ENCODE measurements at regions not wholly inside any gene's neighbourhood (a gene's known extent, or its start where the extent isn't known, plus 50 kb on each side); places are given as distances from the start of the nearest gene placed in this dataset.
A peak's percentile ranks its signal among the peaks of the same experiment; 100 is the strongest.

- no peak for TF ChIP-seq CTCF (conservative IDR thresholded peaks at IDR 0.05; ENCODE audit: low read depth, low read length)
- DNase-seq (ENCODE audit: low read depth): no peak
- H3K4me3 ChIP-seq (ENCODE audit: low read depth, low read length): no peak overlapping the region
Observed at GRCh38 chrX:63958134-63958865, 173.3 kb upstream of the ARHGEF9 start.

- TF ChIP-seq CTCF (conservative IDR thresholded peaks at IDR 0.05; ENCODE audit: low read depth, low read length): no peak
- no peak overlapping the region for H3K4me3 ChIP-seq (ENCODE audit: low read depth, low read length)
- DNase-seq (ENCODE audit: low read depth): no peak
Observed at GRCh38 chrX:63935835-63936234, 150.8 kb upstream of the ARHGEF9 start.

GRCh38 chrX:63934791-63935190 lies 149.8 kb upstream of the ARHGEF9 start:
- no peak for TF ChIP-seq CTCF (conservative IDR thresholded peaks at IDR 0.05; ENCODE audit: low read depth, low read length)

GRCh38 chrX:63934160-63934559 lies 149.1 kb upstream of the ARHGEF9 start:
- no peak for TF ChIP-seq CTCF (conservative IDR thresholded peaks at IDR 0.05; ENCODE audit: low read depth, low read length)
- H3K4me3 ChIP-seq (ENCODE audit: low read depth, low read length): no peak overlapping the region
- no peak for DNase-seq (ENCODE audit: low read depth)

More at GRCh38 chrX:63934791-63935190, 149.8 kb upstream of the ARHGEF9 start:
- H3K4me3 ChIP-seq (ENCODE audit: low read depth, low read length): no peak overlapping the region
- DNase-seq (ENCODE audit: low read depth): no peak

- no peak for DNase-seq (ENCODE audit: low read depth)
- H3K4me3 ChIP-seq (ENCODE audit: low read depth, low read length): no peak overlapping the region
- no peak for TF ChIP-seq CTCF (conservative IDR thresholded peaks at IDR 0.05; ENCODE audit: low read depth, low read length)
Observed at GRCh38 chrX:63932907-63933306, 147.9 kb upstream of the ARHGEF9 start.

- TF ChIP-seq CTCF (conservative IDR thresholded peaks at IDR 0.05; ENCODE audit: low read depth, low read length): no peak
- no peak for DNase-seq (ENCODE audit: low read depth)
- no peak overlapping the region for H3K4me3 ChIP-seq (ENCODE audit: low read depth, low read length)
Observed at GRCh38 chrX:63932006-63932405, 147.0 kb upstream of the ARHGEF9 start.

GRCh38 chrX:63930140-63930539 lies 145.1 kb upstream of the ARHGEF9 start:
- H3K4me3 ChIP-seq (ENCODE audit: low read depth, low read length): no peak overlapping the region
- peak; percentile 1 for DNase-seq (ENCODE audit: low read depth)
- peak; percentile 25 for TF ChIP-seq CTCF (conservative IDR thresholded peaks at IDR 0.05; ENCODE audit: low read depth, low read length)
